ENCODE measurements at regions not wholly inside any gene's neighbourhood (a gene's known extent, or its start where the extent isn't known, plus 50 kb on each side); places are given as distances from the start of the nearest gene placed in this dataset.

- Histone ChIP-seq H4K20me1 (ENCODE audit: insufficient read depth) (no peaks in the 10 kb centered on the region), H3K9ac (ENCODE audit: low read length) (no peak overlapping the region), H3K4me3 (ENCODE audit: low read length) (no peak overlapping the region), H3F3A (ENCODE audit: insufficient read depth, low read length, poor library complexity, severe bottlenecking) (no peaks in the 10 kb centered on the region), H2AFZ (ENCODE audit: low read depth, low read length) (no peak overlapping the region), H3K9me3 (ENCODE audit: low read length) (no peaks in the 10 kb centered on the region), H3K79me2 (replicated peaks; ENCODE audit: insufficient read depth, low read length) (no peaks in the 10 kb centered on the region), H3K4me2 (ENCODE audit: low read length) (no peak overlapping the region), H3K27ac (ENCODE audit: low read length) (no peak overlapping the region), H3K27me3 (ENCODE audit: insufficient read depth, low read depth, low read length) (no peaks in the 10 kb centered on the region), H3K36me3 (ENCODE audit: insufficient read depth, low read length) (no peaks in the 10 kb centered on the region), H3K9me2 (ENCODE audit: insufficient read depth, low read length) (no peaks in the 10 kb centered on the region)
- TF ChIP-seq CTCF (IDR thresholded peaks at IDR 0.05; ENCODE audit: poor library complexity, severe bottlenecking) (no peak), MXI1 (conservative IDR thresholded peaks at IDR 0.05; ENCODE audit: poor library complexity, severe bottlenecking) (no peak), REST (IDR thresholded peaks at IDR 0.05; ENCODE audit: borderline replicate concordance) (no peak), RAD21 (conservative IDR thresholded peaks at IDR 0.05) (no peak), POLR2AphosphoS5 (IDR thresholded peaks at IDR 0.05) (no peak), SMC3 (conservative IDR thresholded peaks at IDR 0.05; ENCODE audit: poor library complexity) (no peak), EP300 (conservative IDR thresholded peaks at IDR 0.05; ENCODE audit: poor library complexity, severe bottlenecking) (no peak), EZH2 (IDR thresholded peaks at IDR 0.05; ENCODE audit: borderline replicate concordance, insufficient read depth, low read length, poor library complexity, severe bottlenecking) (no peak), TAF1 (IDR thresholded peaks at IDR 0.05; ENCODE audit: low read depth) (no peak)
Measured at GRCh38 chr2:162912787-162913186, 74.2 kb upstream of the KCNH7 start.

GRCh38 chr2:162908567-162908966, 70.0 kb upstream of the KCNH7 start:
- TF ChIP-seq SMC3 (conservative IDR thresholded peaks at IDR 0.05; ENCODE audit: poor library complexity) (no peak), POLR2AphosphoS5 (IDR thresholded peaks at IDR 0.05) (no peak), CTCF (IDR thresholded peaks at IDR 0.05; ENCODE audit: poor library complexity, severe bottlenecking) (no peak), REST (IDR thresholded peaks at IDR 0.05; ENCODE audit: borderline replicate concordance) (no peak)
- H3K9me2 ChIP-seq (ENCODE audit: insufficient read depth, low read length): no peaks in the 10 kb centered on the region
- no peaks in the 10 kb centered on the region for H3K27me3 ChIP-seq (ENCODE audit: insufficient read depth, low read depth, low read length)
- H3K9me3 ChIP-seq (ENCODE audit: low read length): no peaks in the 10 kb centered on the region
- H2AFZ ChIP-seq (ENCODE audit: low read depth, low read length): no peak overlapping the region
- no peak overlapping the region for H3K27ac ChIP-seq (ENCODE audit: low read length)
- no peak overlapping the region for H3K4me2 ChIP-seq (ENCODE audit: low read length)
- H3K79me2 ChIP-seq (replicated peaks; ENCODE audit: insufficient read depth, low read length): no peaks in the 10 kb centered on the region
- no peaks in the 10 kb centered on the region for H4K20me1 ChIP-seq (ENCODE audit: insufficient read depth)
- H3K4me3 ChIP-seq (ENCODE audit: low read length): no peak overlapping the region
- no peak overlapping the region for H3K9ac ChIP-seq (ENCODE audit: low read length)
- H3F3A ChIP-seq (ENCODE audit: insufficient read depth, low read length, poor library complexity, severe bottlenecking): no peaks in the 10 kb centered on the region
- no peaks in the 10 kb centered on the region for H3K36me3 ChIP-seq (ENCODE audit: insufficient read depth, low read length)
